Mesodermal cell (in vitro differentiated cells): ENCODE measurements at regions not wholly inside any gene's neighbourhood (a gene's known extent, or its start where the extent isn't known, plus 50 kb on each side); places are given as distances from the start of the nearest gene placed in this dataset.

ENCODE experiments used
- H3K27ac ChIP-seq: 2 replicates; pipeline ENCODE4 v1.7.0; 2013; ENCODE audit warnings: mild to moderate bottlenecking, low read depth, low read length, moderate library complexity; ENCODE audit not compliant: severe bottlenecking
- H3K36me3 ChIP-seq: 2 replicates; pipeline ENCODE4 v1.7.1; 2013; ENCODE audit warnings: mild to moderate bottlenecking, low read length, moderate library complexity; ENCODE audit not compliant: control insufficient read depth, insufficient read depth
- H3K4me1 ChIP-seq: one replicate; pipeline ENCODE4 v1.7.1; 2013; ENCODE audit warnings: mild to moderate bottlenecking, low read length; ENCODE audit not compliant: insufficient read depth, control insufficient read depth, poor library complexity, severe bottlenecking
- H3K4me3 ChIP-seq: 2 replicates; pipeline ENCODE4 v1.7.0; 2013; ENCODE audit warnings: low read length, control low read depth, mild to moderate bottlenecking; ENCODE audit not compliant: insufficient read depth, poor library complexity, severe bottlenecking; ENCODE audit errors: extremely low read depth
- H3K9me3 ChIP-seq: 2 replicates; pipeline ENCODE4 v1.7.1; 2013; ENCODE audit warnings: mild to moderate bottlenecking, low read length, moderate library complexity; ENCODE audit not compliant: control insufficient read depth
- WGBS, 2 experiments: methylation state at CpG; one replicate each; pipeline ENCODE4 v1.1.5; 2013; ENCODE audit warnings: missing lambda C conversion rate in 2 of 2; ENCODE audit not compliant: insufficient coverage in 2 of 2; 5-methylcytosine and 5-hydroxymethylcytosine counted together

- no CpG with 5 or more reads among the region's 1 CpG for WGBS, 2 experiments
- Histone ChIP-seq H3K36me3 (no peaks in the 10 kb centered on the region), H3K9me3 (no peaks in the 10 kb centered on the region), H3K4me1 (no peaks in the 10 kb centered on the region), H3K4me3 (no peak overlapping the region), H3K27ac (no peak overlapping the region)
Measured at GRCh38 chr14:101418601-101419000, 142.7 kb upstream of the DIO3 start.

- no peaks in the 10 kb centered on the region for H3K36me3 ChIP-seq
- 83 to 100% methylated on average over 1 to 2 of the region's 3 CpGs for WGBS, 2 experiments
- H3K27ac ChIP-seq, result no peak overlapping the region
- no peaks in the 10 kb centered on the region for H3K4me1 ChIP-seq
- no peak overlapping the region for H3K4me3 ChIP-seq
- peaks cover 4% of the 10 kb centered on the region for H3K9me3 ChIP-seq
Measured at GRCh38 chr14:101426466-101426865, 134.8 kb upstream of the DIO3 start.

- H3K9me3 ChIP-seq, result peaks cover 4% of the 10 kb centered on the region
- H3K36me3 ChIP-seq, result no peaks in the 10 kb centered on the region
- no peak overlapping the region for H3K27ac ChIP-seq
- H3K4me3 ChIP-seq, result no peak overlapping the region
- 100% methylated on average over 1 of the region's 1 CpG for WGBS, 2 experiments
- H3K4me1 ChIP-seq, result no peaks in the 10 kb centered on the region
Measured at GRCh38 chr14:101428409-101428808, 132.9 kb upstream of the DIO3 start.

GRCh38 chr14:101435546-101435945 lies 125.7 kb upstream of the DIO3 start:
- no peaks in the 10 kb centered on the region for H3K9me3 ChIP-seq
- H3K27ac ChIP-seq, result no peak overlapping the region
- no peaks in the 10 kb centered on the region for H3K36me3 ChIP-seq
- WGBS, 2 experiments, result 89 to 93% methylated on average over 8 of the region's 8 CpGs
- no peaks in the 10 kb centered on the region for H3K4me1 ChIP-seq
- no peak overlapping the region for H3K4me3 ChIP-seq

GRCh38 chr14:101439023-101439422 lies 122.3 kb upstream of the DIO3 start:
- Histone ChIP-seq H3K4me3 (no peak overlapping the region), H3K9me3 (no peaks in the 10 kb centered on the region), H3K4me1 (no peaks in the 10 kb centered on the region), H3K27ac (no peak overlapping the region), H3K36me3 (no peaks in the 10 kb centered on the region)
- WGBS, 2 experiments, result 79% methylated on average over 3 of the region's 3 CpGs; no CpG with 5 or more reads in 1 of the 2 experiments

- Histone ChIP-seq H3K9me3 (no peaks in the 10 kb centered on the region), H3K27ac (no peak overlapping the region), H3K4me3 (no peak overlapping the region), H3K36me3 (no peaks in the 10 kb centered on the region), H3K4me1 (no peaks in the 10 kb centered on the region)
- WGBS, 2 experiments, result 87 to 90% methylated on average over 3 to 5 of the region's 6 CpGs
Measured at GRCh38 chr14:101440496-101440895, 120.8 kb upstream of the DIO3 start.

GRCh38 chr14:101441710-101442109 lies 119.6 kb upstream of the DIO3 start:
- Histone ChIP-seq H3K36me3 (no peaks in the 10 kb centered on the region), H3K27ac (no peak overlapping the region), H3K4me3 (no peak overlapping the region), H3K4me1 (no peaks in the 10 kb centered on the region), H3K9me3 (no peaks in the 10 kb centered on the region)
- WGBS, 2 experiments, result 86 to 94% methylated on average over 8 to 13 of the region's 16 CpGs

- no peak overlapping the region for H3K4me3 ChIP-seq
- no peaks in the 10 kb centered on the region for H3K4me1 ChIP-seq
- H3K36me3 ChIP-seq, result no peaks in the 10 kb centered on the region
- 93% methylated on average over 18 to 19 of the region's 21 CpGs for WGBS, 2 experiments
- H3K9me3 ChIP-seq, result no peaks in the 10 kb centered on the region
- H3K27ac ChIP-seq, result no peak overlapping the region
Measured at GRCh38 chr14:101442451-101442850, 118.8 kb upstream of the DIO3 start.

GRCh38 chr14:101444116-101444515 lies 117.2 kb upstream of the DIO3 start:
- no peak overlapping the region for H3K27ac ChIP-seq
- H3K4me3 ChIP-seq, result no peak overlapping the region
- H3K9me3 ChIP-seq, result no peaks in the 10 kb centered on the region
- H3K4me1 ChIP-seq, result no peaks in the 10 kb centered on the region
- no peaks in the 10 kb centered on the region for H3K36me3 ChIP-seq
- WGBS, 2 experiments, result 74 to 80% methylated on average over 1 to 3 of the region's 7 CpGs

GRCh38 chr14:101445278-101445677 lies 116.0 kb upstream of the DIO3 start:
- no peaks in the 10 kb centered on the region for H3K9me3 ChIP-seq
- H3K36me3 ChIP-seq, result no peaks in the 10 kb centered on the region
- 77 to 100% methylated on average over 3 of the region's 4 CpGs for WGBS, 2 experiments
- no peak overlapping the region for H3K27ac ChIP-seq
- H3K4me3 ChIP-seq, result no peak overlapping the region
- no peaks in the 10 kb centered on the region for H3K4me1 ChIP-seq

GRCh38 chr14:101446387-101446969 lies 114.8 kb upstream of the DIO3 start:
- H3K4me1 ChIP-seq, result no peaks in the 10 kb centered on the region
- no peaks in the 10 kb centered on the region for H3K36me3 ChIP-seq
- H3K9me3 ChIP-seq, result no peaks in the 10 kb centered on the region
- no peak overlapping the region for H3K4me3 ChIP-seq
- 74 to 96% methylated on average over 6 to 10 of the region's 10 CpGs for WGBS, 2 experiments
- H3K27ac ChIP-seq, result no peak overlapping the region
